IPS-18c (cell line): ENCODE measurements at regions not wholly inside any gene's neighbourhood (a gene's known extent, or its start where the extent isn't known, plus 50 kb on each side); places are given as distances from the start of the nearest gene placed in this dataset.

Experiments used
- H3K4me3 ChIP-seq: 2 replicates; pipeline ENCODE4 v1.7.0; 2013; ENCODE audit warnings: low read depth, mild to moderate bottlenecking, low read length, moderate library complexity; ENCODE audit not compliant: insufficient read depth
- H3K9me3 ChIP-seq: one replicate; pipeline ENCODE4 v1.6.1; 2013; ENCODE audit warnings: mild to moderate bottlenecking, low read length, moderate library complexity; ENCODE audit not compliant: control insufficient read depth, insufficient read depth

DNA sequence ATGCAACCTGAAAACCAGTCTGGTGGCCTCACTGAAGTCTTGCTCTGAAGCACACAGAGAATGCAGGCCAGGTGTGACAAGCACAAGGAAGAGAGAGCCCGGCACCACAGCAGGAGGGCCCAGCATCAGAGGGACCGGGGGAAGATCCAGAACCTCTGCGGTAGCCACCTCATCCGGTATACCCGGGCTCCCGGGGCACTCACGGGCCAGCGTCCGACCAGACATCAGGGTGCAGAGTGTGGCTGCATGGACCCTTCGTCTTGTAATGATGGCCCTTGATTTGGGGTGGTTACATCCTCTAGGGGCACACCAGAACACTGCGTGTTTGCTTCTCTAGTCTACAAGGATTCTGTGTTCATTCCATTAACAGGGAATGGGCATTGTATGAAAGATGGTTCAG lies 406.0 kb downstream of the GADD45G start:
- no peaks in the 10 kb centered on the region for H3K9me3 ChIP-seq
- H3K4me3 ChIP-seq: no peak overlapping the region

DNA sequence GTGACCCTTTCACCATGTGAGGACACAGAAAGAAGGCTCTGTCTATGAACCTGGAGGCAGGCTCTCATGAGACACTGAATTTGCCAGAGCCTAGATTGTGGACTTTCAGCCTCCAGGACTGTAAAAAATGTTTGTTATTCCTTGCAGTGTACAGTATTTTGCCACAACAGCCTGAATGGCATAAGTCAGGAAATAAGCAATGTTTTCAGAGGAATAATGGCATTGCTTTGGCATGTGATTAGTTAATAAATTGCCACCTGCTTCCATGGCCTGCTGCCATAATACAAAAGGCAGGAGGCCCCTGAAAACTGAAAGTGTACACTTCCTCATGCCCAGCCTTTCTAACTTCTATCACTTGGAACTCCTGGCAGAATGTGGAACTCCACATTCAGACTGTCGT lies 408.1 kb downstream of the GADD45G start:
- Histone ChIP-seq H3K9me3 (no peaks in the 10 kb centered on the region), H3K4me3 (no peak overlapping the region)

DNA sequence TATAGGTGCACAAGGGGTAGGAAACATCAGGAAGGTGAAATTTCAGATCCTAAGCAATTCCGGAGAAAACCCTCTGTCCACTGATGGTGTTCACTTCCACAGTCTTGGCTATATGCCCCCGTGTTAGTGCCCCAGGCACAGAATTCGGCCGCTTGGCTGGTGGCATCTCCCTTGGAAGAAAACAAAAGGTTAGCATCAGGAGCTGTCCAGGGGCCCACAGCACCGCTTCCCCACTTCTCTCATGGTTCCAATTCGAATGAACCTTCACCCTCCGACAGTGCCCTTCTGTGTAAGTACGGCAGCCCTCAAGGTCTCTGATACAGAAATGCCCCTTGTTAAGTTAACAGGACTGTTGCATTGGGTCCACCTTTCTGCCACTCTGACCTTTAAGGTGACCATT lies 409.0 kb downstream of the GADD45G start:
- H3K9me3 ChIP-seq: no peaks in the 10 kb centered on the region
- H3K4me3 ChIP-seq: no peak overlapping the region

DNA sequence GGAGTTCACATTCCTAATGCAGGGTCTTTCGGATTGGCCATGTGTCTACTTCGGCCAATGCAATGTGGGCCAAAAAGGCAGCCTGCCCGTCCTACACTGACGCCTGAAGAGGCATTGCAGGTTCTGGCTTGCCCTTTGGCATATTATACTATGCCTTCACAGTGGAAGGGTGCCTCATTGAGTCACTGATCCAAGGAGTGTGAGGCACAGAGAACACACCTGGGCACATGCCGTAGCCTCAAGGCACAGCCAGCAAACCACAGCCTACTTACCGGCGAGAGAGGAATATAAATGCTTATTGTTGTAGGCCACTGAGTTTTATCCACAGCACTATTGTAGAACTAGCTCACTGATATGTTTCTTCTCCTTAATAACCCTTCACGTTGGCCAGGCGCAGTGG lies 409.6 kb downstream of the GADD45G start:
- H3K9me3 ChIP-seq: no peaks in the 10 kb centered on the region
- H3K4me3 ChIP-seq: no peak overlapping the region

DNA sequence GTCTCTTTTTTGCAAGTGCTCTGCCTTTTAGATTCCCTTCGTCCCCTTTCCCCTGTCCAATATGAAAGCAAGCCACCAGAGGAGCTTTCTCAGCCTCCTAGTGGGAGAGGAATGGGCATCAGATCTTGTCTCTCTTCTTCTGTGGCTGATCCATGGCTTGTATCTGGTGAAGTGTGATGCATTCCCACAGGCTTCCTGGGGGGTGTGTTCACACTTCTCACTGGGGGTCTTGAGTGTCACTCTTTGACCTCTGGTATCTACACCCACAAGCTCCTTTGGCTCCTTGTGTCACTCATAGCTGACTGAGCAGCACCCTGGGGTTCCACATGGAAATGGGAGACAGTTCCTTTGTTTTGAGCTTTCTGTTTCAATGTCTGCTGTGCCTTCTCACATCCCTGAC lies 411.5 kb downstream of the GADD45G start:
- Histone ChIP-seq H3K9me3 (no peaks in the 10 kb centered on the region), H3K4me3 (no peak overlapping the region)

DNA sequence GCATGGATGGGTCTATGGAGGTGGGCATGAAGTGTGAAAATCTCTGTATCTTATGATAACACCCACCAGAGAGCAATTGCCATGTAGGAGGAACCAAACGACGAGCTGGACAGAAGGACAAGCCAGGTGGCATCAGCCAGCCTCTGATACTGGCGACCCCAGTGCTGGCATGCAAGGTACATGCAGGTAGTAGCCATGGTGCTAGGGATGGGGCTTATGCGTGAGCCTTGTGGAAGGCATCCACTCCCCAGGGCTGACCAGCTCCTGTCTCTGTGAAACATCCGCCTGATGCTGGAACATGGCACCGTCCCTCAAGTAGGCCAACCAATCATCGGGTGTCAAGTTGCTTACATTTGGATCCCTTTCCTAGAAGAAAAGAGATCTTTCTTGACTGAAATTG lies 412.9 kb downstream of the GADD45G start:
- H3K4me3 ChIP-seq: no peak overlapping the region

DNA sequence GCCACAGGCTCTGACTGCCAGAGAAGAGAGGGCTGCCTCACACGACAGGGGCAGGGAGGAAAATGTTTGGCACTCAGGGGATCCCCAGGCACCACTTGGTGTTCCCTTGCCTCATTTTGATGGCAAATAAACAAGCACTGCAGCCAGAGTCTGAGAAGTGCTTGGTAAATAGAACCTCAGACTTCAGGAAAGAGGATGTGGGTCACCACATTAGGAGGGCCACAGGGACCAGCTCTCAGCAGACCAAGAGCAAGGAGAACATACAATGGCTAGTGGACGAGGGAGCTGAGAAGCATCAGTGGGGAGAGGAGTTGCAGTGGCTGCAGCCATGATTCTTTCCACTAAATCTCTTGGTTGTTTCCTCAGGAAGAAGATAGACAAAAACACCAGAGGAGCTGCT lies 413.9 kb downstream of the GADD45G start:
- no peak overlapping the region for H3K4me3 ChIP-seq
- no peaks in the 10 kb centered on the region for H3K9me3 ChIP-seq

More for the DNA sequence above, 412.9 kb downstream of the GADD45G start:
- H3K9me3 ChIP-seq: no peaks in the 10 kb centered on the region

DNA sequence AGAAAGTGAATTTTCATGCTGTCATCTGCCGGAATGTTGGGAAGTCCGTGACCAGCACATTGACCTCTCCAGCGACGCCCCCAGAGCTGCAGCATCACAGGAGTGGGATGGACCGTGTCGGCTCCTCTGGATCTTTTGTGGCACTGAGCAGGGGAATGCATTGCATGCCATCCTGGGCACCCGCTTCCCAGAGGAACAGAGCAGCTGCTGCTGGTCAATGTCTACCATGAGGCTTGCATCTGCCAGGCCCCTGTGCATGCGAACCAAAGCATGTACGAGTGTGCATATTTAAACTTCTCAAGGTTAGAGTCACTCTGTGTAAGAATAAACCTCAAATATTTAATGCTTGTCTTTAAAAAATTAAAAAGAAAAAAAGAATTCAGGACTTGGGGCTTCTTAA lies 414.8 kb downstream of the GADD45G start:
- H3K4me3 ChIP-seq: no peak overlapping the region
- H3K9me3 ChIP-seq: no peaks in the 10 kb centered on the region

DNA sequence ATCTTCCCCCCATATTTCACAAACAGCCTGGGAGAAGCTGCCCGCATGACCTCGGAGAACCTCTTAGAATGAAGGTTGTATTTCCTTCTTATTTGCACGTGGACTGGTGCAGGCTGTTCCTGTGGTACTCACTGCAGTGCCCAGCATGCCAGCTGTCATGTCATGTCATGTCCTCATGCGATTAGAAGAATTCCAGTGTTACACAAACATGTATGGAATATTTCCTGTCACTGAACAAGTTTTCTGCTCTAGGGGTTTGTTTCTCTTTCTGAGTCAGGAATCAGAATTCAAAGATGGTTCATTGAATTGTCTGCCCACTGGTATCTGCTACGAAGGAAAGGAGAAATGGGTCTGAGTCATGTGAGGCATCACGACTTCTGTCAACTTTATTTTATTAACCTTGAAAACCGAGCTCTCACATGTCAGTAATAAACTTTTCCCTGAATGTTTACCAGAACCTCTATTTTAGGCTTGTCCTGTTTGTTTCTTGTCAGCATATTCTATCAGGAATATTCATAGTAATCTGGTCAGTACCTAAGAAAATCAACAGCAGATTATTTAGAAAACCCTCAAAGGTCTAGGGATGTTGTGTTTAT lies 415.6 kb downstream of the GADD45G start:
- Histone ChIP-seq H3K4me3 (no peak overlapping the region), H3K9me3 (no peaks in the 10 kb centered on the region)

DNA sequence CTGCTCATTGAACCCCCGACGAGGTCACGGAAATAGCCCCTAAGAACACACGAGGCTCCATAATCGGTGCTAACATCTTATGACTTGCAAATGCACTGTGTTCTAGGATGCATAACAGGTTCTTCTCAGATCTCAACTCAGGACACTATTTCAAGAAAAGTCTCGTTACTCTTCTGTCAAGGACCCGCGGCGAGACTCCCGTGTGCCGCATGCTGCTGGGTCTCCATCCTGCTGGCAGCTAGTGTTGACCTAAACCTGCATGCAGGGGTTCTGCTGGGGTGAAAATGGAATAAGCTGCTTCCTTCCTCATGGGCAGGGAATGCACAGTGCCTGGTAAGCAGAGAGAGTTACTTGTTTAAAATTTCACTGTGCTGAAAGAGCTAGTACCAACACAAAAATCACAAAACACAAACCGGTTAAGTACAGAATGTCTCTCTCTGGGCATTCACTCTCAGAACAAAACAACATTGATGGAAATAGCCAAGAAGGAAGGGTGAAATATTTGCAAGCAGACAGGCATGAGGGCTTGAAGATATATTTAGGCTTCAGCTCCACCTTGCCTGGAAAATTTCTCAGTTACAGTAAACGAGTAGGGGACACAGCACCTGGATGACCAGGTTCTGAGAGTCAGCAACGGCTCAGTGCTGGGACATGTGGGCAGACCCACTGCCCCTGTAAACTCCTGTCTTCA lies 416.5 kb downstream of the GADD45G start:
- no peak overlapping the region for H3K4me3 ChIP-seq

DNA sequence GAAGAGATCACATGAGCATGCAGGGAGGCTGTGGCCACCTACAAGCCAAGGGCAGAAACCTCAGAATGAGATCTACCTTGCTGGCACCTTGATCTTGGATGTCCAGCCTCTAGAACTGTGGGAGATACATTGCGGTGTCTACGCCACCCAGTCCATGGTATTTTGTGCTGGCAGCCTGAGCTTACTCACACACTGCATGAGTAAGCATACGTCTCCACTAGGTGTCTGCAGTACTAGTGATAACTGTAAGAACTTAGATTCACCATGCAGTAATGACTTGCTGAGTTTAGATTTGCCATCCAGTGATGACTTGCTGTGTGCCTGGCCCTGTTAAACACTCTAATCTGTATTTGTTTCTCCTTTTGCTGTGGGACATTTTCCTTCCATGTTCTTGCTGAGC lies 417.7 kb downstream of the GADD45G start:
- Histone ChIP-seq H3K4me3 (no peak overlapping the region), H3K9me3 (no peaks in the 10 kb centered on the region)

More for the DNA sequence above, 416.5 kb downstream of the GADD45G start:
- no peaks in the 10 kb centered on the region for H3K9me3 ChIP-seq

DNA sequence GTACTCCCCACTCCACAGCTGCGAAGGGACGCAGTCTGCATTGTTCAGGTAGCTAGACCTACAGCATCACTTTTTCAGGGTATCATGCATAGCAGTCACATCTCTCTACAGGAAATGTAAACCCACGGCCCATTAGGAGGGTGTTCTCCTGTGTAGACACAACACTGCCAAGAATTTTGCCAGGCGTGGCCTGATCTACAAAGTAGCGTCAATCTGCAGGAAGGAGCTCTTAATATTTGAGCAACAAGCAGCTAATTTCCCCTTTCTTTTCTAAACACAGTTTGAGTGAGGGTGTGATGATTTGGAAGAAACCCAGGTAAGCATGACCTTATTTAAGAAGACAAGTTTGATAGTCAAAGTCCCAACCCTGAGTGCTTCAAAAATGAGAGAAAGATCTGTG lies 419.0 kb downstream of the GADD45G start:
- H3K4me3 ChIP-seq: no peak overlapping the region

DNA sequence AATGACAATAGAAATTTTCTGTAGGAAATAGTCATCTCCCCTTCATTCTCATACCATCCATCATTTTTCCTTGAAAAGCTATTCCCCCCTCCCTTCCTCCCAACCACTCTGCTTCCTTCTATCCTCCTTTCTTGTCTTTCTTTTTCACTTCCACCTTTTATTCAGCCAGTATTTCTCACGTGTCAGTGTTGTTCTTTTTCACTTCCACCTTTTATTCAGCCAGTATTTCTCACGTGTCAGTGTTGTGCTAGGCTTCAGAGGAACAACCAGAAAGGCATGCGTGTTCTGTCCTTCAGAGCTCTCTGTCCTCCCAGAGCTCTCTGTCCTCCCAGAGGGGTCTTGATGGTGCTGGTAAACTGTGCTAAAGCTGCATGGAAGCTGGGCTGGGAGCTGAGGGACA lies 419.6 kb downstream of the GADD45G start:
- no peak overlapping the region for H3K4me3 ChIP-seq

More for the DNA sequence above, 419.0 kb downstream of the GADD45G start:
- no peaks in the 10 kb centered on the region for H3K9me3 ChIP-seq

DNA sequence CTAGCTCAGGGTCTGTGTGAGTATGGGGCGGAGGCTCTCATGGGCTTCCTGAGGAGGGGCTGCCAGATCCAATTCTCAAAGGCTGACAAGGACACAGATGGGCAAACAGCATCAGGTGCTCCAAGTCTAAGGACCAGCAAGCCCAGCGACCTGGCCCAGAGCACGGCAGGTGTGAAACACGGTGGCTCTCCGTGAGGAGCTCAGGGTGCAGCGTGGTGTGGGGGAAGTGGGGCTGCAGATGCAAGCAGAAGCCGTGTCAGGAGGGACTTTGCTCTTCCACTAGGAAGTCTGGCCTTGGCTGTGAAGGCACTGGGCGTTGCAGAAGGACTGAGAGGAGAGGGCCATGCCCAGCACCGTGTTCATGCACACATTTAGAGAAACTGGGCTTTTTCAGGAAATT lies 420.0 kb downstream of the GADD45G start:
- no peak overlapping the region for H3K4me3 ChIP-seq
- H3K9me3 ChIP-seq: no peaks in the 10 kb centered on the region

More for the DNA sequence above, 419.6 kb downstream of the GADD45G start:
- H3K9me3 ChIP-seq: no peaks in the 10 kb centered on the region

DNA sequence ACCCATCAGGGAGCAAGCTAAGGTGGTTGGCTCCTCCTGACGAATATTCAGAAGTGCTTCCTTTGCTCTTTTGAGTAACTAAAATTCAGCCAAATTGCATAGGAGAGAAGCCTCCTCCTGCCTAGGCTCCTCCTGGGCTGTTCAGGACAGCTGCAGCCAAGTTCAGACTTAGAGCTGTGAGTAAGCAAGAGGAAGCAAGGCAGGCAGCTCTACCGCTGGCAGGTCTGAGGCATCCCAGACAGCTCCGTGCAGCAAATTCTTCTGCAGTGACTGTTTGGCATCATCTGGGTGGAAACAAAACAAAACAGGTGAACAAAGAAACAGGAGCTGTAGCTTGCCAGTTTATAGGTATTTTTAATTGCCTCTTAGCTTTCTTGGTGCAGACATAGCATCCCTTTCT lies 421.0 kb downstream of the GADD45G start:
- H3K9me3 ChIP-seq: no peaks in the 10 kb centered on the region
- H3K4me3 ChIP-seq: no peak overlapping the region

DNA sequence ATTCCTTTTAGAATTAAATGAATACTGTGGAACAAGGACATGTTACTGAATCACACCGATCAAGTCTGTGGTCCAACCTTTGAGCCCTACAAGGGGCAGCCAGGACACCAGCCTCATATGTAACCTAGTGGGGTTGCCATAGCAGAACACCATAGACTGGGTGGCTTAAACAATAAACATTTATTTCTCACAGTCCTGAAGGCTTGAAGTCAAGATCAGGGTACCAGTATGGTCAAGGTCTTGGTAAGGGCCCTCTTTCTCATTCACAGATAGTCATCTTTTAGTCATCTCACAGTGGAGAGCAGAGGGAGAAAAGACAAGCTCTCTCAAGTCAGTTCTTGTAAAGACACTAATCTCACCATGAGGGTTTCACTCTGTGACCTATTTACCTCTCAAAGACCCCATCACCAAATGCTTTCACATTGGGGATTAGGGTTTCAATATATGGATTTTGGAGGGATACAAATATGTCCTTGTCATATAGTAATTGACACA lies 422.5 kb downstream of the GADD45G start:
- Histone ChIP-seq H3K4me3 (no peak overlapping the region), H3K9me3 (no peaks in the 10 kb centered on the region)

DNA sequence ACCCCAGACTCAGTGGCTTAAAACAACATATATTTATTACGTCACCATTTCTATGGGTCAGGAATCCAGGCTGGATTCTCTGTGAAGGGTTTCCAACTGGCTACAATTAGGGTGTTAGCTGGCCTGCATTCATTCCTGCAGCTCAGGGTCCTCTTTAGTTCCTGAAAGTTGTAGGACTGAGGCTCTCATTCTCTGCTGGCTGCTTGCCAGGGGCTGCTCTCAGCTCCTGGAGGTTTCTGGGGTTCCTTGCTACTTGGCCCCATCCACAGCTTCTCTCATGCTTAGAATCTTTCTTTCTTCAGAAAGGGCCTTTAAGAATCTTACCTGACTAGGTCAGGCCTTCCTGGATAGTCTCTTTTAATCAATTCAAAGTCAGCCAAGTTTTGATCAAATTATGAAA lies 424.6 kb downstream of the GADD45G start:
- no peaks in the 10 kb centered on the region for H3K9me3 ChIP-seq
- H3K4me3 ChIP-seq: no peak overlapping the region

DNA sequence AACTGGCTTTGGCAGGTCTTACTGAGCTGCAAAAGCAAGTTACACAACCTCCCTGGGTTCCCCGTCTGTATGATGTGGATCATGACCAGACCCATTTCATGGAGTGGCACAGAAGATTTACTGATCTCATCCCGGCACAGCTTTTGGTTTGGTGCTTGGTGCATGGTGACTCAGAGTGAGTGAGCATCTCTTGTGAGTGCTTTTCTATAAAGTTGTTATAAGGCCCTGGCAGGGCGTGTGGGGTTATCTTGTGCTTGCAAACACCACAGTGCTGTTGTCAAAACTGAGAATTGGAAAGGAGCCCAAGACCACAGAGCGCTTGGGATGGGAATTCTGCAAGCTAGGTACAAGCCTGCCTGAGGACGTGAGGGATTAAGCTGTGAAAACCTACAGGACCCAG lies 425.2 kb downstream of the GADD45G start:
- no peak overlapping the region for H3K4me3 ChIP-seq
- no peaks in the 10 kb centered on the region for H3K9me3 ChIP-seq
